ENCODE measurements at regions not wholly inside any gene's neighbourhood (a gene's known extent, or its start where the extent isn't known, plus 50 kb on each side); places are given as distances from the start of the nearest gene placed in this dataset.

DNA sequence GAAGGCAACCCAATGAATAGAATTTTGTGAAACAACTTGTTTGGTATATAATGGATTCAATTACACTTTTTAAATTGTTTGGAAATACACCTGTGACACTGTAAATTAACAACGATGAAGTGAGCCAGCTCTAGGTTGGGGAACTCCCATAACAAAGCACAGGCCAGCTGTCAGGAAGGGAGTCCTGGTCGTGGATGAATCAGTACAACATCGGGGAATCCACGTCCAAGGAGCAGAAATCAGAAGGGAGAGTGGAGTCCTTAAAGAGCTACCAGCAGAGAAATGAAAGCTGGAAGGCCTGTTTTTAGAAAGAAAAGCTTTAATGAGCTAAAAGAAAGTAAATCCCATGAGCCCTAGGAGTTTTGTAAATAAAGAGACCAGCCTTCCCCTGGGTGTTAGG, 223.1 kb upstream of the SLC35B3 start:
- TF ChIP-seq EP300 (IDR thresholded peaks at IDR 0.05; ENCODE audit: borderline replicate concordance) (no peak), RAD21 (IDR thresholded peaks at IDR 0.05; ENCODE audit: low read depth) (no peak), ZBTB7A (IDR thresholded peaks at IDR 0.05; ENCODE audit: low read depth) (no peak)
- TF ChIP-seq, protein P1, sequence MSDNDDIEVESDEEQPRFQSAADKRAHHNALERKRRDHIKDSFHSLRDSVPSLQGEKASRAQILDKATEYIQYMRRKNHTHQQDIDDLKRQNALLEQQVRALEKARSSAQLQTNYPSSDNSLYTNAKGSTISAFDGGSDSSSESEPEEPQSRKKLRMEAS (IDR thresholded peaks at IDR 0.05): no peak

All from Ishikawa (cell line).